ENCODE measurements at regions not wholly inside any gene's neighbourhood (a gene's known extent, or its start where the extent isn't known, plus 50 kb on each side); places are given as distances from the start of the nearest gene placed in this dataset.

- TF ChIP-seq POLR2AphosphoS5 (IDR thresholded peaks at IDR 0.05): no peak
- peak; percentile 55 to 70 (median 59) for TF ChIP-seq CTCF (IDR thresholded peaks at IDR 0.05)
Measured at GRCh38 chr2:137838255-137839092, 125.8 kb upstream of the HNMT start.

Measured in breast epithelium (tissue), 3 donors.